ENCODE measurements at regions not wholly inside any gene's neighbourhood (a gene's known extent, or its start where the extent isn't known, plus 50 kb on each side); places are given as distances from the start of the nearest gene placed in this dataset.

DNA sequence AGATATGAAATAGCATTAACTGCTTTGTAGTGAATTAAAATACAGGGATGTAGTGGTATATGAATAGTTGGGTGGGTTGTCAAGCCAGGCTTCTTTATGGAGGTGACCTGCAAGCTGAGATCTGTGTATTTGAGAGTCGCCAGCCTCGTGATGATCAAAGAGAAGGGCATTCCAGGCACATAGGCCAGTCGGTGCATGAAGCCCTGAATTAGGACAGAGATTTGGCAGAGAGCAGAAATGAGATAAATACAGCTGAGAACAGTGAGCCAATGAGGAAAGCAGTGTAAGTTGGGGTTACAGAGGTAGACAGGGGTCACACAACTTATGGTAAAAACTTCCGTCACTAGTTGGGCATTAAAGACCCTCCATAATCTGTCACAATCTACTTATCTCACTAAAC, 641.9 kb downstream of the OTOL1 start:
- no peak for FAIRE-seq

DNA sequence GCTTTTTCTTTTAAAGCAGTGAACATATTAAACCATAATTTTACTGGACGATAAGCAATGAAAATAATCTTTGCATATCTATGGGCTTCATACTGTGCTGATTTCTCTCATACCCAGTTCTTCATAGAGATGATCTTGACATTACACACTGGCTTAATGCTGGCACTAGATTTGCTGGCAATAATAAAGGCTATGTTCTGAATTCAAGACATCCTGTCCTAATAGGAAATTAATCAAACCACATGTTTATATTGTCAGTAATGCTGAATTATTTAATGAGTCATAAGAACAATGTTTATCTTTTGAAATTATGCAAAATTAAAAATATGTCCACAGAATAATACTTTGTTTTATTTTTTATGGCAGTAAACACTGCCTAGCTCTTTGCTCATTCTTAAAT, 643.2 kb downstream of the OTOL1 start:
- no peak for FAIRE-seq

DNA sequence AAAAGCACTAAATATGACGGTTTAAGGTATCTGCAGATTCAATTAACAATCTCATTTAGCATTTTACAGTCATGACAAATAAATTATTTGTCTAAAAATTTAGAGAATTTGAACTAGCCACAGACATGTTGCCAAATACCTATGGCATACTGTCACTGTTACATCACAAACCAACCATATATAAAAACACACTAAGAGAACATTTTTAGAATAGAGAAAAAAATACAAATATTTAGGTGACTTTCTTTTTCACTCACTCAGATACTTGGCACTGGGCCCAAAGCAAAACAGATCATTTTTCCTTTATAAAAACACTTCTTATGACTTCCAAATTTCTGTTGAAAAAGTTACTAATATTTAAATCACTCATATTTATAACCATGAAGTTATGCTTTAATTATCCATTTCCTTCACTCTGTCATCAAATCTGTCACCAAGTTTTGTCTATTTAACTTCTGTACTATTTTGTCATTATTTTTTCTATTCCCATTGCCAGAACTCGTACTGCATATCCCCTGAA, 644.7 kb downstream of the OTOL1 start:
- FAIRE-seq: no peak

GRCh38 chr3:162142511-162142910, 645.9 kb downstream of the OTOL1 start:
- no peak for FAIRE-seq

- no peak for FAIRE-seq
Measured at GRCh38 chr3:162143180-162143579, 646.6 kb downstream of the OTOL1 start.

GRCh38 chr3:162147996-162148395, 651.4 kb downstream of the OTOL1 start:
- no peak for FAIRE-seq

- FAIRE-seq: no peak
Measured at GRCh38 chr3:162150790-162151189, 654.2 kb downstream of the OTOL1 start.

DNA sequence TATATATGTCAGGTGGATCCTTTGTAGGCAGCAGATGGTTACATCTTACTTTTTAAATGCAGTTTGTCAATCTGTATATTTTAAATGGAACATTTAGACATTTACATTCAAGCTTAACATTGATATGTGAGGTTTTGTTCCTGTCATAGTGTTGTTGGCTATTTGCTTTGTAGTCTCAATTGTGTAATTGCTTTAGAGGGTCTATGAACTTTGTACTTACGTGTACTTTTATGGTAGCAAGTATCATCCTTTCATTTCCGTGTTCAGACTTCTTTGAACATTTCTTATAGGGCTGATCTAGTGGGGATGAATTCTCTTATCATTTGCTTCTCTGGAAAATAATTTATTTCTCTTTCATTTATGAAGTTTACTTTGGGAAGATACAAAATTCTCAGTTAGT, 656.0 kb downstream of the OTOL1 start:
- no peak for FAIRE-seq

- no peak for FAIRE-seq
Measured at GRCh38 chr3:162161595-162161994, 665.0 kb downstream of the OTOL1 start.

DNA sequence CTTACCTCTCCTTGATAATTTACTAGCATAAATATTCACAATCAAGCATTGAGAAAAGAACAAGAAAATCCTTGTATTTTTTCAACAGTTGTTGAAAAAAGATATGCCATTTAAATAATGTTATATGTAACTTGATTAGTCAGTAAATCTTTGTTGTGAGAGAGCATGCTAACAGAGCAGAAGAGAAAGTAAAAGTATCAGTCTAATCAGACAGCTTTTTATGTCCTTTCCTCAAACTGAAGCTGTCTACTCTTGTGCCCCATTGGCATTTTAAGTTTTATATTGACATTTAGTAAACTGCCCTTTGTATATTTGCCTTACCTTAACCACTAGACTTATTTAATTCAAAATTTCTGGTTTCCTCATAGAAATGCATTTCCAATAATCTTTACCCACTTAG, 668.7 kb downstream of the OTOL1 start:
- peak; percentile 61 for FAIRE-seq

GRCh38 chr3:162166543-162166942, 669.9 kb downstream of the OTOL1 start:
- no peak for FAIRE-seq

- no peak for FAIRE-seq
Measured at GRCh38 chr3:162168715-162169114, 672.1 kb downstream of the OTOL1 start.

GRCh38 chr3:162170581-162170980, 674.0 kb downstream of the OTOL1 start:
- no peak for FAIRE-seq

DNA sequence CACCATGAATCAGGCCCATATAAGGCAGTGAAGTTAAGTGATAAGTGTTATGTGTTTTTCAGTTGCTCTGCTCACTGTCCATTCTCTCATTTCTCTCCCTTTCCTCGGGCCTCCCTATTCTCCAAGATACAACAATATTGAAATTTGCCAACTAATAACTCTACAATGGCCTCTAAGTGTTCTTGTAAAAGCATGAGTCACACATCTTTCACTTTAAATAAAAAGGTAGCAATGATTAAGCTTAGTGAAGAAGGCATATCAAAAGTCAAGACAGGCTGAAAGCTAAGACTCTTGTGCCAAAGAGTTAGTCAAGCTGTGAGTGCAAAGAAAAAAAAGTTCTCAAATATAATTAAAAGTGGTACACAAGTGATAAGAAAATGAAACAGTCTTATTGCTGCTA, 675.4 kb downstream of the OTOL1 start:
- FAIRE-seq: no peak

DNA sequence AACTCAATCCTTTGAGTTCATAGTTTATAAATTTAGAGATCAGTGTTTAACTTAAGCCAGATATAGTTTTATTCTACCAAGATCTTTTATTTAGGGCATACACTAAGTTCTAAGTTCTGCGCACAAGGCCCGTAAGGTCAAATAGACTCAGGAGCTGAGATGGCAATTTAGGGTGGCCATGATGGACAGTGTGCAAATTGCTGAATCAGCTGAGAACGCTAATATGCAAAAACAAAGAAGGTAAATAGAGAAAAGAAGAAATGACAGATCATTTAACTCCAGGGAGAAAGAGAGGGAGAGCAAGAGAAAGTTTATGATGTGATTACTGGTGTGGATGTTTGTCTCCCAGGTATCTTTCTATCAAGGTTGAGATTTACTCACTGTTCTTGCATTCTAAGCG, 678.5 kb downstream of the OTOL1 start:
- FAIRE-seq: no peak

- FAIRE-seq: no peak
Measured at GRCh38 chr3:162175878-162176277, 679.3 kb downstream of the OTOL1 start.

DNA sequence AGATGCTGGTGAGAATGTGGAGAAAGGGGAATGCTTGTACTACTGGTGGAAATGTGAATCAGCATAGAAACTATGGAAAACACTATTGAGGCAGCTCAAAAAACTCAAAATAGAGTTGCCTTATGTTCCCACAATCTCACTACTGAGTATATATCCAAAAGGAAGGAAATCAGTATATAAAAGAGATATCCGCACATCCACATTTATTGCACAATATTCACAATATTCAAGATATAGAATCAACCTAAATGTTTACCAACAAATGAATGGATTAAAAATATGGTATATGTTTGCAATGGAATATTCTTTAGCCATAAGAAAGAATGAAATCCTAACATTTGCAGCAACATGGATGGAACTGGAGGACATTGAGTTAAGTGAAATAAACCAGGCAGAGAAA, 686.8 kb downstream of the OTOL1 start:
- no peak for FAIRE-seq

- FAIRE-seq: no peak
Measured at GRCh38 chr3:162192340-162193029, 695.9 kb downstream of the OTOL1 start.

DNA sequence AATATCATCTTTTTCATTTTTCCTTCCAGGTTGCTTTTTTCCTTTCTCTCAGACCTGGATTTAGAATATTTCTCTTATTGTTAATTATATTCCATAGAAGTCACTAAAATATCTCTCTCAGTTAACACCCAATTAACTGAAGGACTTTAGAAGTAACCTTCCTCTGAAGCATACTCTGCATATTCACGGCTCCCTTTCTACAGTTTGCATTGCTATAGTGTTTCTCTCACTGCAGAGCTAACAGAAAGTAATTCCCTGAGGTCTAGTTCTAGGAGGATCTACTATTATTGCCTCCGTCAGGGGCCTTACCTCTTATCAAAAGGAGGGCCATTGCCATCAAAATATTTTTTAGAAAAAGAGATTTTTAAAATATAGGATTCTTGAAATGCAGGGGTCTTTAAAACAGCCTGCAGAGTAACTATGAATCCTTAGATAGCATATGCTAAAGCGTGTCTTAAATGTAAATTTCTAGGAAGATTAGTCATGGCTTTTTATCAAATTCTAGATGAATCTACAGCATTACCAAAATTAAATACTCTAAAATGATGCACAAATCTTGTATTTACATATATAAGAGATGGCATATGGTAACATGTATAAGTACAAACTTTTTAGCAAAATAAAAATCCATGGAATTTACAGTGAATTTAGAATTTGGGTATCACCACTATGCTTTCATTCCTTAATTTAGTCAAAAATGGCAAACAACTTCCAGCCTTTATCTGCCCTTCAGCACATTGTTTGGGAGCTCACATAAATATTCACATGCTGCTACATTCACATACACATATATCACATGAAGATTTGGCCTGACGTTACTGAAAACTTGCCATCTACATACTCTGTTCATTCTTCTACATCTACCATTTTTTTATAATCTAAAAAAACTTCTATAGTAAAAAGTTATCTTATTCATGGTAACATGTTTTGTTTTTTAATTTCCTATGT, 696.8 kb downstream of the OTOL1 start:
- no peak for FAIRE-seq

GRCh38 chr3:162195147-162195546, 698.5 kb downstream of the OTOL1 start:
- no peak for FAIRE-seq

DNA sequence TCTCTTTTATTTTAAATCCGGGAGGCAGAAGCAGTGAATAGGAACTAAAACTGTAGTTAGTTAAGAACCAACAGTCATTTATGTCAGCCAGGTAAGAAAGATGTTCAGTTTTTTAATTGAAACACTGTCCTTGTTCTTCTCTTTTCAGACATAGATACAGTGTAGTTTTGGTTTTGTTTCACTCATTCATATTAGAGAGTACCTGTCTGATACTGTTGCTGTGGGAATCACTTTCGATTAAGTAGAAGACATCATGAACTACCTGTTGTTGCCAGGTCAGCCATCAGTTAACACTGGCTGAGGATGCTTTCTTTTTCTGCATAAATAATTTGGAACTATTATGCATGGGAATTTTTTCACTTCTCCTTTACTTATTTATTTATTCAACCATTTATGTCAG, 700.4 kb downstream of the OTOL1 start:
- no peak for FAIRE-seq

DNA sequence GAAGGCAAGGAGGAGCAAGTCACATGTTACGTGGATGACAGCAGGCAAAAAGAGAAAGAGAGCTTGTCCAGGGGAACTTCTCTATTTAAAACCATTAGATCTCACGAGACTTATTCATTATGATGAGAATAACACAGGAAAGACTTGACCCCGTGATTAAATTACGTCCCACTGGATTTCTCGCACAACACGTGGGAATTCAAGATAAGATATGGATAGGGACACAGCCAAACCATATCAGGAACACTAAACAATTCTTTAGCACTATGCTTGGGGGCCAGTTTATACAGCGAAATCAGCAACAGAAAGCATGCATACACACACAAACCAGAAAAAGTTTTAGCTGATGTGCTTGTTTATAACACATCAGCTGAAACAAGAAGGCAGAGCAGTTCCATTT, 704.2 kb downstream of the OTOL1 start:
- FAIRE-seq: no peak

DNA sequence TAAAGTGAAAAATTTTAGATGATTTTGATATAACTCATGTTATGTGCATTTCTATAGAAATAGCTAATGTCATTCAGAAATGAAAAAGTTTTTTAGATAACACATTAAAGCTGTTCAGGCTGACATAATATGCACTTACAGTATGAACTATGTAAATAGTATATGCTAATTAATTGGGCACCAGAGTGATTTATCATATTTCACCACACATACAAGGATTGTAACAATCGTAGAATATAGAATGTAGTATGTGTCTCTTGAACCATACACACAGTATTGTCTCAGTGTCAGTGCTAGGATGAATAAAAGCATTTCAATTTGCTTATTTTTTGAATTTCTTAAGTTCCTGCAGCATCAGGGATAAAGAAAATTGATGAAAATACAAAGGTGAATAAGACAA, 710.0 kb downstream of the OTOL1 start:
- no peak for FAIRE-seq

DNA sequence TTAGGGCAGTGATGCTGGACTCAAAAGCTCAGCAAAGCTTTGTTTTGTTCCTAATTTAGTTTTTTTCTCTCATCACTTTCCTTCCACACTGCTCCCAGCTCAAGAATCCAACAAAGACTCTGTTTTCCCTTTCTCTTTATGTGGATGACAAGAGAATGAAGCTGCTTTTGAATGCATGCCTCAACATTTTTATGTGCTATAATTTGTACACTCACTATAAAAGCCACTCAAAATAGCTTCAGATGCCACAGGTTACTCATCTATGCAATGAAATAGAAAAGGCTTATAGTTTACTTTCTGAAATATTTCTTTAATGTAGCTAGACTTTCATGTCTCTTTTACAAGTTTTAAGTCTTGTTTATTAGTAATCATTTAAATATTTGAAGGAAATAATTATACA, 714.9 kb downstream of the OTOL1 start:
- FAIRE-seq: no peak
